ENCODE measurements at regions not wholly inside any gene's neighbourhood (a gene's known extent, or its start where the extent isn't known, plus 50 kb on each side); places are given as distances from the start of the nearest gene placed in this dataset.

- H3K4me1 ChIP-seq (ENCODE audit: control insufficient read depth in 2 of 2, insufficient read depth in 1 of 2, low read depth in 1 of 2, low read length in 2 of 2): no peaks in the 10 kb centered on the region
- no peak overlapping the region for H3K27ac ChIP-seq (replicated peaks; ENCODE audit: low read length)
- H3K27me3 ChIP-seq (ENCODE audit: control insufficient read depth in 3 of 3, insufficient read depth in 3 of 3, low read depth in 1 of 3, low read length in 3 of 3): no peaks in the 10 kb centered on the region
- no peak overlapping the region for H3K14ac ChIP-seq (ENCODE audit: low read length)
- no peak overlapping the region for H2AK5ac ChIP-seq (ENCODE audit: low read depth, low read length)
- no peak overlapping the region for H3K23ac ChIP-seq (ENCODE audit: low read depth, low read length, poor library complexity)
- no peak overlapping the region for H3K9ac ChIP-seq (ENCODE audit: low read depth, low read length, poor library complexity)
- H3K4me2 ChIP-seq (ENCODE audit: insufficient read depth, low read length, poor library complexity, severe bottlenecking): no peak overlapping the region
- H3K18ac ChIP-seq (ENCODE audit: low read length): no peak overlapping the region
- no peak overlapping the region for H2BK12ac ChIP-seq (ENCODE audit: low read length)
- H2BK15ac ChIP-seq (ENCODE audit: low read length): no peak overlapping the region
- H4K8ac ChIP-seq (ENCODE audit: low read depth, low read length): no peak overlapping the region
- H3K4me3 ChIP-seq (ENCODE audit: low read length in 2 of 2): no peak overlapping the region
- no peak overlapping the region for H4K91ac ChIP-seq (ENCODE audit: low read depth, low read length, poor library complexity)
- no CpG with 5 or more reads among the region's 1 CpG for WGBS, 2 donors (ENCODE audit: extremely low coverage in 2 of 2, insufficient read length in 2 of 2, insufficient replicate concordance in 1 of 2)
- DNase-seq (ENCODE audit: low spot score): peak; percentile 15
- H2BK5ac ChIP-seq (ENCODE audit: low read length): no peak overlapping the region
- no peaks in the 10 kb centered on the region for H3K9me3 ChIP-seq (replicated peaks in 1 of 2; ENCODE audit: control insufficient read depth in 2 of 2, insufficient read depth in 1 of 2, low read depth in 1 of 2, low read length in 2 of 2)
- no peak overlapping the region for H3K4ac ChIP-seq (ENCODE audit: low read length)
- H3K79me1 ChIP-seq (ENCODE audit: low read depth, low read length): no peaks in the 10 kb centered on the region
- H2BK120ac ChIP-seq (ENCODE audit: low read depth, low read length): no peak overlapping the region
- no peak overlapping the region for H2AFZ ChIP-seq (ENCODE audit: low read length)
- no peaks in the 10 kb centered on the region for H3K36me3 ChIP-seq (replicated peaks in 1 of 2; ENCODE audit: control insufficient read depth in 2 of 2, insufficient read depth in 2 of 2, low read length in 2 of 2)
Measured at GRCh38 chr7:84811362-84811761, 375.5 kb downstream of the SEMA3D start.

- no peak overlapping the region for H2AK5ac ChIP-seq (ENCODE audit: low read depth, low read length)
- H2BK120ac ChIP-seq (ENCODE audit: low read depth, low read length): no peak overlapping the region
- H4K8ac ChIP-seq (ENCODE audit: low read depth, low read length): no peak overlapping the region
- H3K4me1 ChIP-seq (ENCODE audit: control insufficient read depth in 2 of 2, insufficient read depth in 1 of 2, low read depth in 1 of 2, low read length in 2 of 2): no peaks in the 10 kb centered on the region
- H2BK12ac ChIP-seq (ENCODE audit: low read length): no peak overlapping the region
- H3K27ac ChIP-seq (replicated peaks; ENCODE audit: low read length): no peak overlapping the region
- no peaks in the 10 kb centered on the region for H3K79me1 ChIP-seq (ENCODE audit: low read depth, low read length)
- H3K14ac ChIP-seq (ENCODE audit: low read length): no peak overlapping the region
- H3K9ac ChIP-seq (ENCODE audit: low read depth, low read length, poor library complexity): no peak overlapping the region
- H3K36me3 ChIP-seq (replicated peaks in 1 of 2; ENCODE audit: control insufficient read depth in 2 of 2, insufficient read depth in 2 of 2, low read length in 2 of 2): no peaks in the 10 kb centered on the region
- H3K23ac ChIP-seq (ENCODE audit: low read depth, low read length, poor library complexity): no peak overlapping the region
- no peaks in the 10 kb centered on the region for H3K27me3 ChIP-seq (ENCODE audit: control insufficient read depth in 3 of 3, insufficient read depth in 3 of 3, low read depth in 1 of 3, low read length in 3 of 3)
- H2BK5ac ChIP-seq (ENCODE audit: low read length): no peak overlapping the region
- H3K4me2 ChIP-seq (ENCODE audit: insufficient read depth, low read length, poor library complexity, severe bottlenecking): no peak overlapping the region
- H3K9me3 ChIP-seq (replicated peaks in 1 of 2; ENCODE audit: control insufficient read depth in 2 of 2, insufficient read depth in 1 of 2, low read depth in 1 of 2, low read length in 2 of 2): peaks cover 0 to 3% of the 10 kb centered on the region in 2 donors
- no peak for DNase-seq (ENCODE audit: low spot score)
- H2BK15ac ChIP-seq (ENCODE audit: low read length): no peak overlapping the region
- no peak overlapping the region for H3K4me3 ChIP-seq (ENCODE audit: low read length in 2 of 2)
- peak overlapping the region; percentile 14 for H2AFZ ChIP-seq (ENCODE audit: low read length)
- no peak overlapping the region for H4K91ac ChIP-seq (ENCODE audit: low read depth, low read length, poor library complexity)
- WGBS, 2 donors (ENCODE audit: extremely low coverage in 2 of 2, insufficient read length in 2 of 2, insufficient replicate concordance in 1 of 2): no CpG with 5 or more reads among the region's 1 CpG
- H3K4ac ChIP-seq (ENCODE audit: low read length): no peak overlapping the region
- no peak overlapping the region for H3K18ac ChIP-seq (ENCODE audit: low read length)
Measured at GRCh38 chr7:84809877-84810276, 377.0 kb downstream of the SEMA3D start.

- Histone ChIP-seq H3K79me1 (ENCODE audit: low read depth, low read length) (no peaks in the 10 kb centered on the region), H2AFZ (ENCODE audit: low read length) (no peak overlapping the region), H2BK120ac (ENCODE audit: low read depth, low read length) (no peak overlapping the region), H3K9me3 (replicated peaks in 1 of 2; ENCODE audit: control insufficient read depth in 2 of 2, insufficient read depth in 1 of 2, low read depth in 1 of 2, low read length in 2 of 2) (peaks cover 0 to 3% of the 10 kb centered on the region in 2 donors), H2BK12ac (ENCODE audit: low read length) (no peak overlapping the region), H3K14ac (ENCODE audit: low read length) (no peak overlapping the region), H3K4me2 (ENCODE audit: insufficient read depth, low read length, poor library complexity, severe bottlenecking) (no peak overlapping the region), H2BK5ac (ENCODE audit: low read length) (no peak overlapping the region), H2AK5ac (ENCODE audit: low read depth, low read length) (no peak overlapping the region), H3K4me1 (ENCODE audit: control insufficient read depth in 2 of 2, insufficient read depth in 1 of 2, low read depth in 1 of 2, low read length in 2 of 2) (no peaks in the 10 kb centered on the region), H2BK15ac (ENCODE audit: low read length) (no peak overlapping the region), H3K9ac (ENCODE audit: low read depth, low read length, poor library complexity) (no peak overlapping the region), H4K91ac (ENCODE audit: low read depth, low read length, poor library complexity) (no peak overlapping the region), H3K18ac (ENCODE audit: low read length) (no peak overlapping the region), H3K36me3 (replicated peaks in 1 of 2; ENCODE audit: control insufficient read depth in 2 of 2, insufficient read depth in 2 of 2, low read length in 2 of 2) (no peaks in the 10 kb centered on the region), H3K23ac (ENCODE audit: low read depth, low read length, poor library complexity) (no peak overlapping the region), H3K27ac (replicated peaks; ENCODE audit: low read length) (no peak overlapping the region), H4K8ac (ENCODE audit: low read depth, low read length) (no peak overlapping the region), H3K4me3 (ENCODE audit: low read length in 2 of 2) (no peak overlapping the region), H3K4ac (ENCODE audit: low read length) (no peak overlapping the region), H3K27me3 (ENCODE audit: control insufficient read depth in 3 of 3, insufficient read depth in 3 of 3, low read depth in 1 of 3, low read length in 3 of 3) (no peaks in the 10 kb centered on the region)
- DNase-seq (ENCODE audit: low spot score): no peak
- no CpG with 5 or more reads among the region's 3 CpGs for WGBS, 2 donors (ENCODE audit: extremely low coverage in 2 of 2, insufficient read length in 2 of 2, insufficient replicate concordance in 1 of 2)
Measured at GRCh38 chr7:84803979-84804378, 382.9 kb downstream of the SEMA3D start.

GRCh38 chr7:84801396-84801795 is 385.5 kb downstream of the SEMA3D start:
- Histone ChIP-seq H4K91ac (ENCODE audit: low read depth, low read length, poor library complexity) (no peak overlapping the region), H3K79me1 (ENCODE audit: low read depth, low read length) (no peaks in the 10 kb centered on the region), H3K36me3 (replicated peaks in 1 of 2; ENCODE audit: control insufficient read depth in 2 of 2, insufficient read depth in 2 of 2, low read length in 2 of 2) (no peaks in the 10 kb centered on the region), H3K9ac (ENCODE audit: low read depth, low read length, poor library complexity) (no peak overlapping the region), H2BK5ac (ENCODE audit: low read length) (no peak overlapping the region), H3K4me3 (ENCODE audit: low read length in 2 of 2) (no peak overlapping the region), H2BK15ac (ENCODE audit: low read length) (no peak overlapping the region), H4K8ac (ENCODE audit: low read depth, low read length) (no peak overlapping the region), H2BK120ac (ENCODE audit: low read depth, low read length) (no peak overlapping the region), H3K9me3 (replicated peaks in 1 of 2; ENCODE audit: control insufficient read depth in 2 of 2, insufficient read depth in 1 of 2, low read depth in 1 of 2, low read length in 2 of 2) (peaks cover 0 to 3% of the 10 kb centered on the region in 2 donors), H3K23ac (ENCODE audit: low read depth, low read length, poor library complexity) (no peak overlapping the region), H2BK12ac (ENCODE audit: low read length) (no peak overlapping the region), H3K4me1 (ENCODE audit: control insufficient read depth in 2 of 2, insufficient read depth in 1 of 2, low read depth in 1 of 2, low read length in 2 of 2) (no peaks in the 10 kb centered on the region), H2AFZ (ENCODE audit: low read length) (no peak overlapping the region), H3K27me3 (ENCODE audit: control insufficient read depth in 3 of 3, insufficient read depth in 3 of 3, low read depth in 1 of 3, low read length in 3 of 3) (no peaks in the 10 kb centered on the region), H3K18ac (ENCODE audit: low read length) (no peak overlapping the region), H3K27ac (replicated peaks; ENCODE audit: low read length) (no peak overlapping the region), H3K4me2 (ENCODE audit: insufficient read depth, low read length, poor library complexity, severe bottlenecking) (no peak overlapping the region), H3K14ac (ENCODE audit: low read length) (no peak overlapping the region), H2AK5ac (ENCODE audit: low read depth, low read length) (no peak overlapping the region), H3K4ac (ENCODE audit: low read length) (no peak overlapping the region)
- DNase-seq (ENCODE audit: low spot score): no peak

Data from neuronal stem cell (in vitro differentiated cells).